HG03064 (cell line): ENCODE measurements at regions not wholly inside any gene's neighbourhood (a gene's known extent, or its start where the extent isn't known, plus 50 kb on each side); places are given as distances from the start of the nearest gene placed in this dataset.
"Not testable (repeated sequence)": the region's sequence is repeated elsewhere in the genome, so short reads cannot be mapped to it uniquely, and the experiment has no call there.

Source experiments
- ATAC-seq: cut with Tn5 transposase; IDR thresholded peaks from one replicate; pipeline ENCODE4 v1.9.1; 2021; ENCODE audit warnings: low read depth; ENCODE audit not compliant: unreplicated experiment

GRCh38 chr4:12411072-12411471, 982.4 kb upstream of the HS3ST1 start:
- ATAC-seq, result no peak

GRCh38 chr4:12409507-12410190, 981.0 kb upstream of the HS3ST1 start:
- ATAC-seq, result no peak

- ATAC-seq, result no peak
Observed at GRCh38 chr4:12408364-12408763, 979.7 kb upstream of the HS3ST1 start.

- no peak for ATAC-seq
Observed at GRCh38 chr4:12403175-12403574, 974.5 kb upstream of the HS3ST1 start.

- no peak for ATAC-seq
Observed at GRCh38 chr4:12399781-12400180, 971.1 kb upstream of the HS3ST1 start.

- ATAC-seq, result no peak
Observed at GRCh38 chr4:12393631-12394262, 965.1 kb upstream of the HS3ST1 start.

GRCh38 chr4:12389604-12390003, 960.9 kb upstream of the HS3ST1 start:
- ATAC-seq, result no peak

GRCh38 chr4:12382567-12382966, 953.9 kb upstream of the HS3ST1 start:
- no peak for ATAC-seq

GRCh38 chr4:12379191-12379590, 950.5 kb upstream of the HS3ST1 start:
- ATAC-seq, result no peak

- no peak for ATAC-seq
Observed at GRCh38 chr4:12375805-12376204, 947.1 kb upstream of the HS3ST1 start.

- ATAC-seq, result not testable (repeated sequence)
Observed at GRCh38 chr4:12365869-12366268, 937.2 kb upstream of the HS3ST1 start.

- no peak for ATAC-seq
Observed at GRCh38 chr4:12360391-12360790, 931.7 kb upstream of the HS3ST1 start.

- no peak for ATAC-seq
Observed at GRCh38 chr4:12359420-12359819, 930.7 kb upstream of the HS3ST1 start.

- not testable (repeated sequence) for ATAC-seq
Observed at GRCh38 chr4:12333083-12333482, 904.4 kb upstream of the HS3ST1 start.

- ATAC-seq, result no peak
Observed at GRCh38 chr4:12324965-12325364, 896.3 kb upstream of the HS3ST1 start.

GRCh38 chr4:12319765-12320164, 891.1 kb upstream of the HS3ST1 start:
- ATAC-seq, result no peak

GRCh38 chr4:12304905-12305304, 876.2 kb upstream of the HS3ST1 start:
- no peak for ATAC-seq

GRCh38 chr4:12296366-12296765, 867.7 kb upstream of the HS3ST1 start:
- ATAC-seq, result no peak

GRCh38 chr4:12293906-12294525, 865.3 kb upstream of the HS3ST1 start:
- ATAC-seq, result no peak

- no peak for ATAC-seq
Observed at GRCh38 chr4:12286351-12286750, 857.7 kb upstream of the HS3ST1 start.

- no peak for ATAC-seq
Observed at GRCh38 chr4:12270546-12270945, 841.9 kb upstream of the HS3ST1 start.

GRCh38 chr4:12265554-12265953, 836.9 kb upstream of the HS3ST1 start:
- no peak for ATAC-seq
